Neural crest cell (in vitro differentiated cells): ENCODE measurements at regions not wholly inside any gene's neighbourhood (a gene's known extent, or its start where the extent isn't known, plus 50 kb on each side); places are given as distances from the start of the nearest gene placed in this dataset.

Experiments
- DNase-seq: peaks from one replicate; pipeline ENCODE4 v3.0.0; 2021; ENCODE audit warnings: low read depth, mixed read lengths, low spot score
- H3K27ac Mint-ChIP-seq: one replicate; pipeline ENCODE4 v1.8.0; 2021; ENCODE audit warnings: mild to moderate bottlenecking, mixed read lengths; ENCODE audit not compliant: unreplicated experiment
- H3K27me3 Mint-ChIP-seq: 2 replicates; pipeline ENCODE4 v1.8.0; 2021; ENCODE audit warnings: low read depth, mild to moderate bottlenecking, mixed read lengths
- H3K36me3 Mint-ChIP-seq: 2 replicates; pipeline ENCODE4 v1.8.0; 2021; ENCODE audit warnings: low read depth, mild to moderate bottlenecking, mixed read lengths
- H3K4me1 Mint-ChIP-seq: 2 replicates; pipeline ENCODE4 v1.8.0; 2021; ENCODE audit warnings: mixed read lengths
- H3K4me3 Mint-ChIP-seq: one replicate; pipeline ENCODE4 v1.8.0; 2021; ENCODE audit warnings: mild to moderate bottlenecking, mixed read lengths
- H3K9me3 Mint-ChIP-seq: 2 replicates; pipeline ENCODE4 v1.8.0; 2021; ENCODE audit warnings: mixed read lengths
- TF ChIP-seq, protein P1 (sequence below): fragments of 200-600 bp; sonication (generic); conservative IDR thresholded peaks from 2 replicates; pipeline ENCODE4 v1.5.0; 2021; ENCODE audit warnings: antibody characterized with exemption, mild to moderate bottlenecking

DNA sequence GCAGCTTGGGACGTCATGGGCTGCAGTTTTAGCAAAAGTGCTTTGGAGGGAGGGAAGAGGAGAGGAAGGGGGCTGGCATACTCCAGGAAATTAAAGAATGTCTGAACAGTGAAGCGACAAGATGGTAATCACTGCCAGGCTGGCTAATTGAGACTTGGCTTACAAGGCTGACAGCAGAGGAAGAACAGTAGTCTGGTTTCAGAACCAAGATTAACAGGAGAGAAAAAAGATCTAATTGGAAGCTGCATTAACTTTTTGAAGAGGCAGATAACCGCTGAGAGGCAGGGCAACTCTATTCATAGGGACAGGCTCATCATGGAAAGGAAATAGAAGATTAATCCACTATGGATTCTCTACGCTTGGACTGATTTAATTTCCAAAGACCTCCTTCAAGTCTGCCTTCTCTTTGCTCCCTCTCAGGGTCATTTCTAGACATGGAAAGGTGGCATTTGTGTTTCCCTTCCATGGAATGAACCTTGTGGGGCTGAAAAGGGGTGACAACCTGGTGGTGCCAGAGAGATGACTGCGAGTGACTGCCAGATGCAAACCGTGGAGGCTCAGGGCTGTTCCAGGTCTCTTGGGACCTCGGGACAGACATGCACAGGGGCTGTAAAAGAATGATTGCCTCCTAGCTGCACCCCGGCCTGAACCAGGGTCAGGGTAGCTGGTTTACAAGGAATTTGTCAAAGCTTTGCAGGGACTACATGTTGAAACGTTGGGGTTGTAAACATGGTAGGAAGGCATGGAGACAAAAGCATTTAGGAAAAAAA, 210.2 kb upstream of the NPY start:
- TF ChIP-seq, protein P1, sequence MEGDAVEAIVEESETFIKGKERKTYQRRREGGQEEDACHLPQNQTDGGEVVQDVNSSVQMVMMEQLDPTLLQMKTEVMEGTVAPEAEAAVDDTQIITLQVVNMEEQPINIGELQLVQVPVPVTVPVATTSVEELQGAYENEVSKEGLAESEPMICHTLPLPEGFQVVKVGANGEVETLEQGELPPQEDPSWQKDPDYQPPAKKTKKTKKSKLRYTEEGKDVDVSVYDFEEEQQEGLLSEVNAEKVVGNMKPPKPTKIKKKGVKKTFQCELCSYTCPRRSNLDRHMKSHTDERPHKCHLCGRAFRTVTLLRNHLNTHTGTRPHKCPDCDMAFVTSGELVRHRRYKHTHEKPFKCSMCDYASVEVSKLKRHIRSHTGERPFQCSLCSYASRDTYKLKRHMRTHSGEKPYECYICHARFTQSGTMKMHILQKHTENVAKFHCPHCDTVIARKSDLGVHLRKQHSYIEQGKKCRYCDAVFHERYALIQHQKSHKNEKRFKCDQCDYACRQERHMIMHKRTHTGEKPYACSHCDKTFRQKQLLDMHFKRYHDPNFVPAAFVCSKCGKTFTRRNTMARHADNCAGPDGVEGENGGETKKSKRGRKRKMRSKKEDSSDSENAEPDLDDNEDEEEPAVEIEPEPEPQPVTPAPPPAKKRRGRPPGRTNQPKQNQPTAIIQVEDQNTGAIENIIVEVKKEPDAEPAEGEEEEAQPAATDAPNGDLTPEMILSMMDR: no peak
- H3K9me3 Mint-ChIP-seq: no peaks in the 10 kb centered on the region
- H3K36me3 Mint-ChIP-seq: no peaks in the 10 kb centered on the region
- H3K4me3 Mint-ChIP-seq: no peak overlapping the region
- H3K27ac Mint-ChIP-seq: no peak overlapping the region
- H3K4me1 Mint-ChIP-seq: no peaks in the 10 kb centered on the region
- no peak for DNase-seq
- H3K27me3 Mint-ChIP-seq: no peaks in the 10 kb centered on the region

DNA sequence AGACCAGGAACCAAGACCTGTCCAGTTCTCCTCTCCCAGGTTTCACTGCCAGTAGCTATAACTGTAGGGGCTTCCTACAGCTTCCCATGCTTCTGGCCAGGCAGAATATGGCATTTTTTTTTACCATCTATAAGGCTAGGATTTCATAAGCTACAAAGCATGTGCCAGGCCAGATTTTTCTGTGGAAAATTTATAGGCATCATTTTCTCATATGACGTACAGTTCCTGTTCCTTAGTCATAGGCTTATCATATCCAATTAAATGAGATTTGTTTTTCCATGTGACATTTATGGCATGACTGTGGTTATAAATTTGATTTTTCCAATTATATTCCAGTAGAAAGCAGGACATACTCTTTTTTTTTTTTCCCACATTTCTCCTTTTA, 208.6 kb upstream of the NPY start:
- no peak overlapping the region for H3K27ac Mint-ChIP-seq
- no peaks in the 10 kb centered on the region for H3K4me1 Mint-ChIP-seq
- no peaks in the 10 kb centered on the region for H3K27me3 Mint-ChIP-seq
- H3K36me3 Mint-ChIP-seq: no peaks in the 10 kb centered on the region
- no peak for DNase-seq
- no peaks in the 10 kb centered on the region for H3K9me3 Mint-ChIP-seq
- TF ChIP-seq, protein P1: no peak
- H3K4me3 Mint-ChIP-seq: no peak overlapping the region

DNA sequence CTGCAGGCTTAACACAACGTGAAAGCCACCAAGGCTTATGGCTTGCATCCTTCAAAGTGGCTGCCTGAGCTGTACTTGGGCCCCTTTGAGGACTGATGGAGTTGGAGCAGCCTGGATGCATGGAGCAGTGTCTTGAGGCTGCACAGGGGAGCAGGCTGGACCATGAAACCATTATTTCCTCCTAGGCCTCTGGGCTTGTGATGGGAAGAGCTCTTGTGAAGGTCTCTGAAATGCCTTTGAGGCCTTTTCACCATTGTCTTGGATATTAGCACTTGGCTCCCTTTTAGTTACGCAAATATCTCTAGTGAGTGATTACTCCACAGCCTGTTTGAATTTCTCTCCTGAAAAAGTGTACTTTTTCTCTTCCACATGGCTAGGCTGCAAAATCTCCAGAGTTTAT, 201.2 kb upstream of the NPY start:
- Mint-ChIP-seq H3K4me3 (no peak overlapping the region), H3K4me1 (no peaks in the 10 kb centered on the region), H3K36me3 (no peaks in the 10 kb centered on the region), H3K9me3 (peaks cover 6% of the 10 kb centered on the region), H3K27ac (no peak overlapping the region), H3K27me3 (no peaks in the 10 kb centered on the region)
- DNase-seq: no peak
- TF ChIP-seq, protein P1: no peak

DNA sequence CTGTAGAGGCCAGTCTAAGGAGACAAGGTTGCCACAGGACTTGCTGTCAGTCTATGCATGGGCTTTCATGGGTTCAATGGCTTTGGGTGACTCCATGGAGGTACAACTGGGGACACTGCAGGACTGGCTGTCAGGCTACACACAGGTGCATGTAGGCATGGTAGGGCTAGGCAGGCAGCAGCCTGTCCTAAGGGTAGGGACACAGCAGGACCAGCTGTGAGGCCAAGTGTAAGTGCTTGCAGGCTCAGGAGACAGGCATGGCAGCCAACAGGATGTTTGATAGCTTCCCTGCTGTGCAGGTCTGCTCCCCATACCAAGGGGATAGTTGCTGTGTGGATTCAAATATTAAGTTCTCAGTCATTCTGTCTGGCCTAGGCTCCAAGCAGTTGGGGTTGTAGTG, 181.0 kb upstream of the NPY start:
- Mint-ChIP-seq H3K4me1 (no peaks in the 10 kb centered on the region), H3K9me3 (peaks cover 2% of the 10 kb centered on the region), H3K27ac (no peak overlapping the region), H3K4me3 (no peak overlapping the region), H3K27me3 (no peaks in the 10 kb centered on the region), H3K36me3 (no peaks in the 10 kb centered on the region)
- TF ChIP-seq, protein P1: no peak
- no peak for DNase-seq

DNA sequence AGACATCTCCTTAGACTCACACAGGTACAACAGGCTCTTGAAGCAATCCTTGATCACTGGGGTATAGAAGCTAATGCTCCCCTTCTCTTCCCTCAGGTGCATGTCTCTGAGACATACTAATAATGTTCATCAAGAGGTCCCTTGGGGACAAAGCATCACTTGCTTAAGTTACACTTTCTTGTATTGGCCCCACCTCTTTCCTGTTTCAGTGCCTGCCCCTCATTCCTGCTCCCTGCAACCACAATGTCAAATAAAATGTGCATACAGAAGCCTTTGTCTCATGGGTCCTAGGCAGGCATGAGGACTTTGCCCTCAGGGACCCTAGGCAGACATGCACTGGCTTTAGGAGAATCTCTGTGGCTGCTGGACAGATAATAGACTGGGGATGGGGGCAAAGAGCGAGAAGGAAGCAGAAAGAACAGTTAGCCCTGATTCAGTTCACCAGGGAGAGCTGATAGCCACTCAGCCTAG, 175.0 kb upstream of the NPY start:
- TF ChIP-seq, protein P1: no peak
- Mint-ChIP-seq H3K27me3 (no peaks in the 10 kb centered on the region), H3K9me3 (no peaks in the 10 kb centered on the region), H3K4me3 (no peak overlapping the region), H3K4me1 (peaks cover 12% of the 10 kb centered on the region), H3K36me3 (no peaks in the 10 kb centered on the region), H3K27ac (peak overlapping the region; percentile 52)
- no peak for DNase-seq
